Liver (tissue), 8 donors: ENCODE measurements at regions not wholly inside any gene's neighbourhood (a gene's known extent, or its start where the extent isn't known, plus 50 kb on each side); places are given as distances from the start of the nearest gene placed in this dataset.

Source experiments
- DNase-seq: peaks from one replicate; pipeline ENCODE4 v3.0.0-alpha.2; 2017; ENCODE audit warnings: low spot score
- H3K27ac ChIP-seq, 2 donors: one replicate each; pipeline ENCODE4 v1.7.0; 2013; ENCODE audit warnings: inconsistent platforms in 2 of 2, low read length in 2 of 2, control low read depth in 1 of 2, low read depth in 1 of 2, mild to moderate bottlenecking in 1 of 2
- H3K27me3 ChIP-seq, 4 donors: one replicate each; pipeline versions ENCODE4 v1.6.1 to v1.7.0; 2013; ENCODE audit warnings: low read length in 3 of 4, inconsistent platforms in 1 of 4, mild to moderate bottlenecking in 1 of 4, moderate library complexity in 1 of 4; ENCODE audit not compliant: control insufficient read depth in 4 of 4, insufficient read depth in 4 of 4
- H3K36me3 ChIP-seq, 4 donors: one replicate each; pipeline versions ENCODE4 v1.6.1 to v1.7.0; 2013; ENCODE audit warnings: low read length in 3 of 4, mild to moderate bottlenecking in 3 of 4, low read depth in 1 of 4, moderate library complexity in 1 of 4; ENCODE audit not compliant: control insufficient read depth in 4 of 4, insufficient read depth in 3 of 4
- H3K4me1 ChIP-seq, 4 donors: one replicate each; pipeline versions ENCODE4 v1.6.1 to v1.7.0; 2013; ENCODE audit warnings: low read length in 3 of 4, mild to moderate bottlenecking in 3 of 4, moderate library complexity in 1 of 4; ENCODE audit not compliant: control insufficient read depth in 4 of 4, insufficient read depth in 4 of 4
- H3K4me3 ChIP-seq, 3 donors: one replicate each; pipeline versions ENCODE4 v1.6.1 to v1.7.0; 2013; ENCODE audit warnings: low read length in 3 of 3, control low read depth in 1 of 3, low read depth in 1 of 3, mild to moderate bottlenecking in 1 of 3
- H3K9ac ChIP-seq, 2 donors: one replicate each; pipeline ENCODE4 v1.7.0; 2013; ENCODE audit warnings: low read length in 2 of 2, mild to moderate bottlenecking in 2 of 2, moderate library complexity in 2 of 2, control low read depth in 1 of 2, low read depth in 1 of 2
- H3K9me3 ChIP-seq, 4 donors: one replicate each; pipeline versions ENCODE4 v1.6.1 to v1.7.0; 2013; ENCODE audit warnings: low read length in 3 of 4; ENCODE audit not compliant: control insufficient read depth in 4 of 4
- ATF3 ChIP-seq: IDR thresholded peaks from 2 replicates; pipeline ENCODE4 v1.6.1; 2016; ENCODE audit warnings: antibody characterized with exemption
- CTCF ChIP-seq: fragments of 150-350 bp; IDR thresholded peaks from 2 replicates; pipeline ENCODE4 v1.5.1; 2017; ENCODE audit warnings: improper control_type of control experiment, low read depth, low read length; ENCODE audit not compliant: missing input control
- EGR1 ChIP-seq, 2 donors: IDR thresholded peaks; 2 replicates each; pipeline ENCODE4 v1.6.1; 2016 to 2018; ENCODE audit warnings: antibody characterized with exemption in 2 of 2, low read depth in 2 of 2
- FOXA1 ChIP-seq: IDR thresholded peaks from 2 replicates; pipeline ENCODE4 v1.6.1; 2016; ENCODE audit warnings: antibody characterized with exemption
- FOXA2 ChIP-seq: IDR thresholded peaks from 2 replicates; pipeline ENCODE4 v1.6.1; 2016; ENCODE audit warnings: antibody characterized with exemption
- GABPA ChIP-seq, 2 donors: IDR thresholded peaks in 1 of 2; conservative IDR thresholded peaks in 1 of 2; 2 replicates each; pipeline ENCODE4 v1.6.1; 2016; ENCODE audit warnings: antibody characterized with exemption in 2 of 2, mild to moderate bottlenecking in 1 of 2, moderate library complexity in 1 of 2
- HNF4A ChIP-seq, 2 donors: conservative IDR thresholded peaks; 2 replicates each; pipeline ENCODE4 v1.6.1; 2016; ENCODE audit warnings: antibody characterized with exemption in 2 of 2, mild to moderate bottlenecking in 2 of 2
- HNF4G ChIP-seq: IDR thresholded peaks from 2 replicates; pipeline ENCODE4 v1.6.1; 2016; ENCODE audit warnings: antibody characterized with exemption
- JUND ChIP-seq, 2 donors: IDR thresholded peaks; 2 replicates each; pipeline ENCODE4 v1.6.1; 2016; ENCODE audit warnings: antibody characterized with exemption in 2 of 2
- MAX ChIP-seq: IDR thresholded peaks from 2 replicates; pipeline ENCODE4 v1.6.1; 2016; ENCODE audit warnings: antibody characterized with exemption
- NR2F2 ChIP-seq: IDR thresholded peaks from 2 replicates; pipeline ENCODE4 v1.6.1; 2016; ENCODE audit warnings: antibody characterized with exemption
- RAD21 ChIP-seq, 2 donors: IDR thresholded peaks; 2 replicates each; pipeline ENCODE4 v1.6.1; 2016; ENCODE audit warnings: antibody characterized with exemption in 2 of 2, mild to moderate bottlenecking in 2 of 2
- REST ChIP-seq: IDR thresholded peaks from 2 replicates; pipeline ENCODE4 v1.6.1; 2016; ENCODE audit warnings: antibody characterized with exemption, mild to moderate bottlenecking
- RXRA ChIP-seq, 2 donors: IDR thresholded peaks; 2 replicates each; pipeline ENCODE4 v1.6.1; 2017 to 2018; ENCODE audit warnings: antibody characterized with exemption in 2 of 2, mild to moderate bottlenecking in 1 of 2
- SP1 ChIP-seq: IDR thresholded peaks from 2 replicates; pipeline ENCODE4 v1.6.1; 2018; ENCODE audit warnings: antibody characterized with exemption, mild to moderate bottlenecking
- TAF1 ChIP-seq: conservative IDR thresholded peaks from 2 replicates; pipeline ENCODE4 v1.6.1; 2016; ENCODE audit warnings: antibody characterized with exemption, mild to moderate bottlenecking
- YY1 ChIP-seq: IDR thresholded peaks from 2 replicates; pipeline ENCODE4 v1.6.1; 2016; ENCODE audit warnings: antibody characterized with exemption, mild to moderate bottlenecking
- ZBTB33 ChIP-seq: IDR thresholded peaks from 2 replicates; pipeline ENCODE4 v1.6.1; 2016; ENCODE audit warnings: antibody characterized with exemption
- WGBS: extraction: QIAGEN DNeasy Blood & Tissue Kit; methylation state at CpG from one replicate; pipeline ENCODE4 v1.1.7; 2013; 5-methylcytosine and 5-hydroxymethylcytosine counted together
- donor health status: healthy.
- donor health status: healthy.
- donor health status: healthy.
- donor health status: healthy.
- donor health status: healthy.

- 95% methylated on average over 2 of the region's 2 CpGs for whole genome bisulfite sequencing
- TF ChIP-seq JUND (IDR thresholded peaks at IDR 0.05) (no peak), ZBTB33 (no peak), MAX (no peak), GABPA (IDR thresholded peaks at IDR 0.05 in 1 of 2, conservative IDR thresholded peaks at IDR 0.05 in 1 of 2) (no peak), HNF4G (no peak), RXRA (IDR thresholded peaks at IDR 0.05) (no peak), EGR1 (IDR thresholded peaks at IDR 0.05; ENCODE audit: low read depth in 2 of 2) (no peak), RAD21 (IDR thresholded peaks at IDR 0.05) (no peak), HNF4A (conservative IDR thresholded peaks at IDR 0.05) (no peak), YY1 (no peak), REST (no peak), ATF3 (no peak), CTCF (no peak), FOXA2 (no peak)
Measured at GRCh38 chr1:168414914-168415313, 128.9 kb downstream of the XCL2 start.

GRCh38 chr1:168410464-168410863, 129.8 kb downstream of the TBX19 start:
- no peaks in the 10 kb centered on the region for H3K27me3 ChIP-seq
- H3K9ac ChIP-seq = no peak overlapping the region
- WGBS = 94% methylated on average over 8 of the region's 8 CpGs
- no peak overlapping the region for H3K27ac ChIP-seq
- no peaks in the 10 kb centered on the region for H3K4me1 ChIP-seq
- DNase-seq = no peak
- no peaks in the 10 kb centered on the region for H3K36me3 ChIP-seq
- H3K4me3 ChIP-seq = no peak overlapping the region
- no peaks in the 10 kb centered on the region for H3K9me3 ChIP-seq
- no peak for TF ChIP-seq RXRA (IDR thresholded peaks at IDR 0.05)
- no peak for TF ChIP-seq GABPA (IDR thresholded peaks at IDR 0.05 in 1 of 2, conservative IDR thresholded peaks at IDR 0.05 in 1 of 2)
- no peak for TF ChIP-seq ATF3
- TF ChIP-seq NR2F2 = no peak
- no peak for TF ChIP-seq FOXA2
- TF ChIP-seq CTCF = no peak
- TF ChIP-seq FOXA1 = no peak
- TF ChIP-seq SP1 = no peak
- no peak for TF ChIP-seq TAF1
- TF ChIP-seq MAX = no peak
- TF ChIP-seq REST = no peak
- no peak for TF ChIP-seq EGR1 (IDR thresholded peaks at IDR 0.05; ENCODE audit: low read depth in 2 of 2)

More at GRCh38 chr1:168414914-168415313, 128.9 kb downstream of the XCL2 start:
- Histone ChIP-seq H3K27me3 (no peaks in the 10 kb centered on the region), H3K9ac (no peak overlapping the region), H3K9me3 (no peaks in the 10 kb centered on the region), H3K27ac (no peak overlapping the region), H3K4me1 (no peaks in the 10 kb centered on the region), H3K36me3 (no peaks in the 10 kb centered on the region), H3K4me3 (no peak overlapping the region)
- DNase-seq = no peak
